Caco-2 (cell line): ENCODE measurements at regions not wholly inside any gene's neighbourhood (a gene's known extent, or its start where the extent isn't known, plus 50 kb on each side); places are given as distances from the start of the nearest gene placed in this dataset.

Experiments
- BruUV-seq: library from RNA; stranded (reverse); fragments of 400-500 nt; replicated peaks from 2 replicates; lab custom pipeline; 2021; lab: Mats Ljungman, UMichigan
- CTCF ChIA-PET: fragments of 300-600 bp; sonication (Branson Sonifier 250); formaldehyde crosslinking; loops from one replicate; lab custom pipeline; 2022; ENCODE audit warnings: antibody characterized with exemption; lab: Charles Lee
- POLR2A ChIA-PET: fragments of 300-600 bp; sonication (Branson Sonifier 250); formaldehyde crosslinking; loops from one replicate; lab custom pipeline; 2022; ENCODE audit warnings: antibody characterized with exemption; lab: Charles Lee
- DNase-seq, 2 experiments: peaks; one replicate each; pipeline versions ENCODE4 v3.0.0 to v3.0.0-alpha.2; 2020 to 2022
- H3K27me3 ChIP-seq: replicated peaks from 2 replicates; pipeline ENCODE4 v1.6.0; 2011; ENCODE audit warnings: low read length; ENCODE audit not compliant: control insufficient read depth, insufficient read depth
- H3K36me3 ChIP-seq: 2 replicates; pipeline ENCODE4 v1.5.1; 2011; ENCODE audit warnings: low read length; ENCODE audit not compliant: control insufficient read depth, insufficient read depth
- H3K4me1 ChIP-seq: fragments of 250-450 bp; sonication (Bioruptor Pico); 2 replicates; pipeline ENCODE4 v1.5.1; 2020; ENCODE audit warnings: mild to moderate bottlenecking
- H3K4me3 ChIP-seq: 2 replicates; pipeline ENCODE4 v1.5.1; 2011; ENCODE audit warnings: low read depth, mild to moderate bottlenecking, control low read depth, low read length
- H3K9me3 ChIP-seq: fragments of 250-450 bp; sonication (Bioruptor Pico); 2 replicates; pipeline ENCODE4 v1.5.1; 2020; ENCODE audit warnings: mild to moderate bottlenecking, moderate library complexity
- H3K27ac Mint-ChIP-seq: one replicate; pipeline ENCODE4 v1.8.0; 2022; ENCODE audit warnings: mixed read lengths; ENCODE audit not compliant: unreplicated experiment
- H3K27me3 Mint-ChIP-seq: one replicate; pipeline ENCODE4 v1.8.0; 2022; ENCODE audit warnings: mixed read lengths; ENCODE audit not compliant: insufficient read depth, unreplicated experiment
- H3K36me3 Mint-ChIP-seq: one replicate; pipeline ENCODE4 v1.8.0; 2022; ENCODE audit warnings: mild to moderate bottlenecking, mixed read lengths; ENCODE audit not compliant: insufficient read depth, unreplicated experiment
- H3K4me1 Mint-ChIP-seq: one replicate; pipeline ENCODE4 v1.8.0; 2022; ENCODE audit warnings: low read depth, mixed read lengths; ENCODE audit not compliant: unreplicated experiment
- H3K4me3 Mint-ChIP-seq: one replicate; pipeline ENCODE4 v1.8.0; 2022; ENCODE audit warnings: mild to moderate bottlenecking, moderate library complexity, mixed read lengths; ENCODE audit not compliant: unreplicated experiment
- H3K9me3 Mint-ChIP-seq: one replicate; pipeline ENCODE4 v1.8.0; 2022; ENCODE audit warnings: mixed read lengths; ENCODE audit not compliant: unreplicated experiment
- intact Hi-C: fragments of 100-400 bp; cut with micrococcal nuclease; formaldehyde crosslinking; loops from one replicate; pipeline ENCODE4 v1.10.0; 2022; ENCODE audit not compliant: unreplicated experiment
- TF ChIP-seq, protein P1 (sequence below), 2 experiments: fragments of 200-600 bp in 1 of 2; IDR thresholded peaks; 1 replicate in 1 of 2; 2 replicates in 1 of 2; pipeline versions ENCODE4 v1.5.1 to v1.8.0; 2011 to 2022; ENCODE audit warnings: antibody characterized with exemption in 1 of 2, control low read depth in 1 of 2, inconsistent platforms in 1 of 2, low read depth in 1 of 2, low read length in 1 of 2, mild to moderate bottlenecking in 1 of 2, moderate library complexity in 1 of 2; ENCODE audit not compliant: insufficient read depth in 1 of 2, severe bottlenecking in 1 of 2, unreplicated experiment in 1 of 2

DNA sequence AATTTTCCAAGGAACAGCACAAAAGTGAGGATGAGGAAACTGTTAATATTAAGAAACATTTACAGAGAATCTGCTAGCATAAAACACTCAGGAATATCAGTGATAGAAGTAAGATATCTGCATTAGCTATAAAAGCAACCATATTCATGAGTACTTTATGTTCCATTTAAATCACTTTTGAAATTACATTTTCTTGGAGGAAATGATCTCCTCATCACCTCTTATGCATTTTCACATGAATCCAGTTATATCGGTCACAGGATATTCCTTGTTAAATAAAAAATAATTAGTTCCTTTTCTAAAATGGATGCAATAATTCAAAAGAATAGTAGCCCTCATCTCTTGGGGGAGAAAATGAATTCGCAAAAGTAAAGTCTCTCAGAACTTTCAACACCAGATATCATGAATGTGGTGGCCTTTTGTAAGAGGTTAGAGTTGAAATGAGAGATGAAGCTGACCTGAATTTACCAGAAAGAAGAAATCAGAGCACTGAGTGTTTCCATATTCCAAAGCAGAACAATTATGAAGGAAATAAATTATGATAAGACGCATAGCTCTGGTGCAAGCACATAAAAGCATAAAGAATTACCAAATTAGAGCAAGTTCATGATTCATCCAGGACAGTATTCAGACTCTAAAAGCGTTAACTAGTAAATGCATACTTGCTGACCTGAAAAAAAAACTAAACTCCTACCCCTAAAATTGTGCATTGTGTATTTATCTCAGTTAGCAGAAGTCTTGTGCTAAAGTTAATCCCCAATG lies 321.9 kb upstream of the CCDC54 start:
- ChIA-PET CTCF (no interaction called here), POLR2A (no interaction called here)
- Mint-ChIP-seq H3K27ac (no peak overlapping the region), H3K9me3 (no peaks in the 10 kb centered on the region), H3K4me1 (no peaks in the 10 kb centered on the region), H3K27me3 (peaks cover 2% of the 10 kb centered on the region), H3K36me3 (no peaks in the 10 kb centered on the region), H3K4me3 (no peak overlapping the region)
- intact Hi-C loops: no loop called here
- no peak for DNase-seq
- Histone ChIP-seq H3K4me1 (no peaks in the 10 kb centered on the region), H3K4me3 (no peak overlapping the region), H3K27me3 (no peaks in the 10 kb centered on the region), H3K9me3 (no peaks in the 10 kb centered on the region), H3K36me3 (no peaks in the 10 kb centered on the region)
- no TSS peak for BruUV-seq
- TF ChIP-seq, protein P1, sequence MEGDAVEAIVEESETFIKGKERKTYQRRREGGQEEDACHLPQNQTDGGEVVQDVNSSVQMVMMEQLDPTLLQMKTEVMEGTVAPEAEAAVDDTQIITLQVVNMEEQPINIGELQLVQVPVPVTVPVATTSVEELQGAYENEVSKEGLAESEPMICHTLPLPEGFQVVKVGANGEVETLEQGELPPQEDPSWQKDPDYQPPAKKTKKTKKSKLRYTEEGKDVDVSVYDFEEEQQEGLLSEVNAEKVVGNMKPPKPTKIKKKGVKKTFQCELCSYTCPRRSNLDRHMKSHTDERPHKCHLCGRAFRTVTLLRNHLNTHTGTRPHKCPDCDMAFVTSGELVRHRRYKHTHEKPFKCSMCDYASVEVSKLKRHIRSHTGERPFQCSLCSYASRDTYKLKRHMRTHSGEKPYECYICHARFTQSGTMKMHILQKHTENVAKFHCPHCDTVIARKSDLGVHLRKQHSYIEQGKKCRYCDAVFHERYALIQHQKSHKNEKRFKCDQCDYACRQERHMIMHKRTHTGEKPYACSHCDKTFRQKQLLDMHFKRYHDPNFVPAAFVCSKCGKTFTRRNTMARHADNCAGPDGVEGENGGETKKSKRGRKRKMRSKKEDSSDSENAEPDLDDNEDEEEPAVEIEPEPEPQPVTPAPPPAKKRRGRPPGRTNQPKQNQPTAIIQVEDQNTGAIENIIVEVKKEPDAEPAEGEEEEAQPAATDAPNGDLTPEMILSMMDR (IDR thresholded peaks at IDR 0.05; ENCODE audit: insufficient read depth in 1 of 2, low read depth in 1 of 2, low read length in 1 of 2, severe bottlenecking in 1 of 2, unreplicated experiment in 1 of 2): no peak

- Histone ChIP-seq H3K9me3 (no peaks in the 10 kb centered on the region), H3K4me3 (no peak overlapping the region), H3K36me3 (no peaks in the 10 kb centered on the region), H3K4me1 (no peaks in the 10 kb centered on the region), H3K27me3 (no peaks in the 10 kb centered on the region)
- Mint-ChIP-seq H3K9me3 (no peaks in the 10 kb centered on the region), H3K4me3 (no peak overlapping the region), H3K27ac (no peak overlapping the region), H3K27me3 (peaks cover 6% of the 10 kb centered on the region), H3K4me1 (peaks cover 9% of the 10 kb centered on the region), H3K36me3 (no peaks in the 10 kb centered on the region)
- no TSS peak for BruUV-seq
- ChIA-PET POLR2A (no interaction called here), CTCF (no interaction called here)
- DNase-seq: no peak
- TF ChIP-seq, protein P1 (IDR thresholded peaks at IDR 0.05; ENCODE audit: insufficient read depth in 1 of 2, low read depth in 1 of 2, low read length in 1 of 2, severe bottlenecking in 1 of 2, unreplicated experiment in 1 of 2): no peak
- intact Hi-C loops: no loop called here
Observed at GRCh38 chr3:107061466-107061865, 315.8 kb upstream of the CCDC54 start.

DNA sequence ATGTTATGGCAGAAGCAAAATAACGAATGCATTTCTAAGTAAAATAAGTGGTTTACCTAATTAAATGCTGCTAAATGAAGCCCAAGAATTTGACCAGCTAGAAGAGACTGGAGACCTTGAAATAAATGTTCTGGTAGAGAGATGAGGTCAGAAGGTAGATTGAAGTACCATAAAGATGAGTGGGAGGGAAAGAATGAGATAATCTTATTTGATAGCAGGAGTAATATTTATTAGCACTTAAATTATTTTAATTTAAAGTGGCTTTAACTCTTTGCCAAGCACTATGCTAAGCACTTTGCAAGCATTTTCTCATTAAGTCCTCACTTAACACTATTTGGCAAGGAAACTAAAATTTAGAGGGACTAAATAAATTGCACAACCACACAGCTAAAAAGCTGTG lies 314.9 kb upstream of the CCDC54 start:
- TF ChIP-seq, protein P1 (IDR thresholded peaks at IDR 0.05; ENCODE audit: insufficient read depth in 1 of 2, low read depth in 1 of 2, low read length in 1 of 2, severe bottlenecking in 1 of 2, unreplicated experiment in 1 of 2): no peak
- Mint-ChIP-seq H3K4me1 (peaks cover 9% of the 10 kb centered on the region), H3K27ac (no peak overlapping the region), H3K36me3 (no peaks in the 10 kb centered on the region), H3K27me3 (peaks cover 4% of the 10 kb centered on the region), H3K9me3 (no peaks in the 10 kb centered on the region), H3K4me3 (no peak overlapping the region)
- Histone ChIP-seq H3K4me3 (no peak overlapping the region), H3K27me3 (no peaks in the 10 kb centered on the region), H3K4me1 (no peaks in the 10 kb centered on the region), H3K9me3 (no peaks in the 10 kb centered on the region), H3K36me3 (no peaks in the 10 kb centered on the region)
- ChIA-PET POLR2A (no interaction called here), CTCF (no interaction called here)
- no TSS peak for BruUV-seq
- no peak for DNase-seq
- intact Hi-C loops: no loop called here
